ENCODE measurements at regions not wholly inside any gene's neighbourhood (a gene's known extent, or its start where the extent isn't known, plus 50 kb on each side); places are given as distances from the start of the nearest gene placed in this dataset.

DNA sequence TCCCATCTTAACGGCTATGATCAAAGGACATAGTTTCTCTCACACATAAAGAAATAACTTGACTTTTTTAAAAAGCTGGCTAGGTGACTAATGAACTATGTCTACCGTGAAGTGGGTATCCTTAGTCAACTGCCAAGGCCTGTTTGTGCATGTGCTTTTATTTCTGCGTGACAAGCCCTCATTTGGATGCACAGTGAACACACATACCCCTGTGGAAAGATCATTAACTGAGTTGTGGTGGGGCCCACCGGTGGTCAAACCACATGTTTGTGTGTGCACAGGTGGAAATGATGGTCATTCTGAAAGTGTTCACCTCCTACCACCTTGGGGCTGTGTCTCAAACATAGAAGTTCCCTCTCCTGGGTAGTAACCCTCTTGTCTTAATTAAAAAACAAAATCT, 256.1 kb upstream of the SALL1 start:
- no peak for DNase-seq

DNA sequence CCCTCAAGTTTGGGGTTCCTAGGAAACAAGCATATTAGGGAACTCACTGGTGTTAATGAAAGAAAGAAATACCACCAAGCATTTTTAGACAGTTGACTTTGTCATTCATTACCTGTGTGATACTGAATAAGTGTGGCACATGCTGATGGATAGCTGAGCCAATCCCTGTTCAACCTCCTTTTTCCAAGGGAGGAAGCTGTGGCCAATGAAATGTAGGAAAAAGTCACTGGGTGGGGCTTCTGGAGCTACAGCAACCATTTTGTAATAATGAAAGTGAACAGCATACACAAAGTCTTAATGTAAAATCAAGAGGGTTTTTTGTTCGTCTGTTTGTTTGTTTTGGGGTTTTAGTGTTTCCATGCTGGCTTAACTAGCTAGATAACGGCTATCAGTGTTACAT, 254.3 kb upstream of the SALL1 start:
- no peak for DNase-seq

DNA sequence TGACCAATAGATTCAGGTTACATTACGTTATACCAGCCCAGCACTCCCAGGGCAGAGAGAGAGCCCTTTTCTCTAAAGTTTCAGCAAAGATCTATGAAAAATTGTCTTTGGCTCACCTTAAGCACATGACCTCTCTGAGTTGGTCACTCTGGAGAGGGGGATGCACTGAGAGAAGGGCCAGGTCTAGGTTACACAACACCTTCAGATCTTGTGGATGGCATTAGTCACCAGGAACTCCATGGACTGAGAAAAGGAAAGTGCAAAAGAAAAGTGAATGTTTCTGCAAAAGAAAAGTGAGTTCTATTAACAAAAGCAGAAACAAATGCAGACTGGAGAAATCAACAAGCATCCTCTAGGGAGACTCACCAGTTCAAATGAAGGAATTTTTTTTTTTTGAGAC, 253.3 kb upstream of the SALL1 start:
- DNase-seq = no peak

DNA sequence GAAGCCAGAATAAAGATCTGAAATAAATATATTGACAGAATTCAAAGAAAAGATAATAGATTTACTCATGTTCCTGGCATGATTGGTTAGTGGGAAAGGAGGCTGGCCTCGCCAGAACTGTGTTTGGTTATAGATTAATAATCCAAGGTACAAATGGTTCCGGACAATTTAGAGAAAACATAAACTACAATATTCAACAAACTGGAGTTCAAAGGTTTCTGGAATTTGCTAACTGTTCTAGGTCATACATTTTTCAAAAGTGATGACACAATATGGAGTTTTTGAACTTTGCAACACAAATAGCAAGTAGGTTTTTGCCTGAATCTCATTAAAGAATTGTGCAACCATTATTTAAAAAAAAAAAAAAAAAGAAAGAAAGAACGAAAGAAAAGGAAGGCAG, 251.7 kb upstream of the SALL1 start:
- DNase-seq = no peak

DNA sequence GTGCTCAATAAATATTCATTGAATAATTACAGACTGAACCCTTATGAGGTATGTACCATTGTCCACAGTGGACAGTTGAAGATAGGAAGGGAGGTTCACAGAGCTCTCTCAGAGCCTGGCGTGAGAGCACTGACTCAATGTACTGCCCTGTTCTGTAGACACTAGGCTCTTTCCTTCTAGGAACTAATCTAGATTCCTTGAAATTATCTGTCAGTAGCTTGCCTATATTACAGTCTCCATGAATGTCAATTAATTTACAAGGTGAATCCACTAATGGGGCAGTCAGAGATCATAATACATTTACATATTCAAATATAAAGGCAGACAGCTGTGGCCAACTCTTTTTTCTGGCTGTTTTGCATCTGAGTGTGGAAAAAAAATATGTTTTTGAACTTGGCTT, 251.2 kb upstream of the SALL1 start:
- DNase-seq = no peak

DNA sequence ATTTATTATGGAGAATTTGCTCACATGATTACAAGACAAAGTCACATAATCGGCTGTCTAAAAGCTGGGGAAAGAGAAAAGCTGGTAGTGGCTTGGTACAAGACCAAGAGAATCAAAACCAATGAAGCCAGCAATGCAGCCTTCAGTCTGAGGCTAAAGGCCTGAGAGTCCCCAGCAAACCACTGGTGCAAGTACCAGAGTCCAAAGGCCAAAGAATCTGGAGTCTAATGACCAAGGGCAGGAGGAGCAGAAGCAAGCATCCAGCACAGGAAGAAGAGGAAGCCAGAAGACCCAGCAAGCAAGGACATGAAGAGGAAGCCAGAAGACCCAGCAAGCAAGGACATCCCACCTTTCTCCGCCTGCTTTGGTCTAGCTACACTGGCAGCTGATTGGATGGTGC, 250.6 kb upstream of the SALL1 start:
- no peak for DNase-seq

DNA sequence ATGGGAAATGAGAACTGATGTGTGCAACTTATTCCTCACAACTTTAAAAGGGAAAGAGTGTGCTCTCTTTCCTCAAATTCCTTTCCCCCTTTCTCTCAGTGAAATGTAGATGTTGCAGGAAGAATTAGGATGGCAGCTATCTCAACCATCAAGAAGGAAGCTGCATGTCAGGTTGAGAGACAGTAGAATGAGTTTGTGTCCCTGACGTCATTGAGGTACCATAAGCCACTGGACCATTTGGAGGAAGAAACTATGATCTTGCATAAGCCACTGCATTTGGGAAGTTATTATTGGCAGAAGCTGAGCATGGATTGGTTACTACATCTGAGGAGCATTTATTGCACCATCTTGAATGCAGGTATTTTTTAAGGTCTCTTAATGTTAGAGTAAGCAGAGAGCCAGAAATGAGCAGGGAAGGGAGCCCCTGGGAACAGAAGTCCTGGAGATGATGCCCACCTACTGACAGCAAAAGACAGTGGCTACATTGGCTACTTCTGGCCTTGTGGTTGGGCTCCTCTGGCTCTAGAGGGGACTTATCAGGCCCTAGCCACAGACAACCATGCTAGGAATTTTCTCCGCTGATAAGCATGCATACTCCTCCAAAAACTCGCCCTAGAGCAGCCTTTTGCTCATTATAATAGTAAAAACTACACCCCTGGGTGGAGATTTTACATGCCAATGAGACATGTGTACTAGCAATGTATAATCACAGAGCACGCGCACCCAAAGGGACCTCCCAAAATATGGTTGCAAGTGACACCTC, 249.0 kb upstream of the SALL1 start:
- no peak for DNase-seq

DNA sequence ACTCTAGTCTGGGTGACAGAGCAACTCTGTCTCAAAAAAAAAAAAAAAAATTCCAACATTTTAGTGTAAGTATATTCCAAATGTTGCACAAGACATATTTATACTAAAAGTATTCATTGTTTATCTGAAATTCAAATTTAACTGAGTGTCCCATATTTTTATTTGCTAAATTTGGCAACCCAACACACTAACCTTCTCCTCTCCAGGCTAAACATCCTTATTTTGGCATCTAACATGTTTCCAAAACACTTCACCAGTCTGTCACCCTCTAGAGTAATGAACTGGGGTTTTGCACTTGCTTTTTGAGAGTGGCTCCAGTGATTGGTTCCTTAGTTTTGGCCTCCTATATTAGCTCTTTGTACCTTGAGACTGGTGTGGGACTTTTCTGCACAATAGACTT, 243.4 kb upstream of the SALL1 start:
- no peak for DNase-seq

DNA sequence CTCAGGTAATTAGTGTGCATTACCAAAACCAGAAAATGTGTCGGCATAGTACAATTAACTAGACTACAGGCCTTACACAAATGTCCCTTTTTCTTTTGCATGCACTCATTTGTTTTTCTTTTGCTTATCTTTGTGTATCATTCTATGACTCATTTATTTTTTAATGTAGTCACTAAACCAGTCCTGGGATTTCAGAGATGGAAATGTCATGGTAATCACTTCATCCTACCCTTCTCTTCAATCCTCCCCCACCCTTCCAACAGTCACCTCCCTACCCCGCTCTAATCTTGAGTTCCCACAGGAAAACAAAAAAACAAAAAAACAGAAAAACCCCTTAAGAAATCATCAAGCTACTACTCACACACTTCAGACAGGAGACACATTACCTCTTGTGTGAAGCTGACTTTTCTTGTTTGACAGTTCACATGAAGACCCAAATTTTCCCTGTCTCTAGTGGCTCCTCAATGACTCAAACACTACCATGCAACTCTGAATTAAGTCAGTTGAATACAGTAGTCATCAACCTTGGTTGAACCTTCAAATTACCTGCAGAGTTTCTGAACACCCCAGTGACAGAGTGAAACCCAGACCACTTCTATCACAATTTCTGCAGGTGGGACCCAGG, 242.4 kb upstream of the SALL1 start:
- no peak for DNase-seq

DNA sequence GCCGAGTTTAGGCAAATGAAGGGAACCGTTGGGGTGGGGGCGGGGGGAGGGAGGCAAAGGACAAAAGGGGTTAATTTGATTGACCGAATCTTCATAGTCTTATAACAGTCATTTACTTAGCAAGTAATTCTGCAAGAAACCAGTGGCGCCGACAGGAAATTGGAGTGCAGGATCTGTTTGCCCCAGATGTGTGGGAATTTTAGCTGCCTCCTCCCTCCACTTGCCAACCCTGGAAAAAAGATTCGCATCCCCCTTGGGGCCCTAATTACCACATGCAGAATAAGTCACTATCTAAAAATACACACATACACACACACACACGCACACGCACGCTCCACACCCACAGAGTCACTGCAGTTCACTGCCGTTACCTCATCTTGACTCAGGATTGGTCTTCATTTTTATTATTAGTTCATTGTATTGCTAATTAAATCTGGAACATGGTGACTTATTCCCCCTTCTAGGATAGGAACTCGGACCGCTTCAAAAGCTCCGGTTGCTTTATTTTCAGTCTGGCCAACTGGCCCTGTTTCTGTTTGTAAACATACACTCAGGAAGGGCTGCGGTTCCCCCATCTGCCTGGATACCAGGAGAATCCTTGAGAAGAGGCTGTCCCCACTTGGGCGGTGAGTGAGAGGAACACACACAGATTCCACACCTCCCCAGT, 241.6 kb upstream of the SALL1 start:
- no peak for DNase-seq

DNA sequence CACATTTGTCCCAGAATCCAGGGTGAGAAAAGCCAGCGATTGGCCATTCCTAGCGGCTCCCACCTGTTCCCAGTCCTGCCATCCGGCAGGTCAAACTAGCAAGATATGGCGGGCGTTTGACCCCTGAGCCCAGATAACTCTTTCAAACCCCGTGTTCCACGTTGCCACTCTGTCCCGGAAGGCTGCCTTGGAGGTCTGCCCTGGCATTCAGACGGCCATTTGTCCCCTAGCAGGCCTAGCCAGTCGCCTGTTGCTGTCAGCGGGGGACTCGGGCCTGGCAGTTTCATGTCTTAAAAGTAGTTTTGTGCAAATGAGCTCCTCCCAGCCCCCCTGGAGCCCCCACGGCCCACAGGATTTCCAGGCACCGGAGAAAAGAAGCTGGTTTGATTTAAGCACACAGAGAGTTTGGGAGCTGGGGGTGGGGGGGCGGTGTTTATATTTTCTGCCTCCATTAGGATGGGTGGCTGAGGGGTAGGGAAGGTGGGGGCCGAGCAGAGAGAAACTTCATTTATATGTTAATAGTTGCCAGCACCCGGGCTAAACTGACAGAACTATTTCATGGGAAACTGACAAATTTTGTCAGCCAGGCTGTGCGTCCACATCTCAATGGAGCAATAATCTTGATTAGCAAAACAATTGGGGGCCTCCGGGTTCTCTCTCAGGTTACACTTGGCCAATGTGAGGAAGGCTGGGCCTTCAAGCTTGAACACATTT, 240.9 kb upstream of the SALL1 start:
- no peak for DNase-seq

DNA sequence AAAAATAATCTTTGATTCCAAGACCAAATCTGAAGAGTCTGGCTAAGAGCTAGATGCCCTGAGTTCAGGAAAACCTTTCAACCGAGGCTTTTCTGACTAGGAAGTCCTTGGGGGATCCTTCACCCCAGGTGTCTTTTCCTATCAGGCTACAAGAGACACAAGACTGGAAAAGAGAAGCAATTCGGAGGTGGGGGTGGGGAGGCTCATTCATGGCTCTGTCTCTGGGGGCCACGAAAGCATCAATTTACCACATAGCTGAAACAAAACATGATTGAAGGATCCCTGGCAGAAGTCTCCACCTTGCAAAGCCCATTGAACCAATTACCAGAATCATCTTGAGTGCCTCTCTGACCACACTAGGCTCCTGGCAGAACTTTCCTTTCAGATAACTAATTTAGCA, 239.8 kb upstream of the SALL1 start:
- DNase-seq = no peak

DNA sequence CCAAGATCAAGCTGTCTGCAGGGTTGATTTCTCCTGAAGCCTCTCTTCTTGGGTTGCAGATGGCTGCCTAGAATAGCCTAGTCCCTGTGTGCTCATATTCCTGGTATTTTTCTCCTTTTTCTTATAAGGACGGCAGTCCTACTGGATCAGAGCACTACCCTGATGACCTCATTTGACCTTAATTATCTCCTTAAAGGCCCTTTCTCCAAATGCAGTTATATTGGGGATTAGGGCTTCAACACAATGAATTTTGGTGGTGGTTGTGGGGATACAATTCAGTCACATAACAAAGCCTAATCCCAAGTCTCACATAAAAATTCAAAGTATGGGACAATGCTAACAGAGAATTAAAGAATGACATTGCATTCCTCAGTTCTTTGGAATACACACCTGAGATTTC, 238.8 kb upstream of the SALL1 start:
- no peak for DNase-seq

DNA sequence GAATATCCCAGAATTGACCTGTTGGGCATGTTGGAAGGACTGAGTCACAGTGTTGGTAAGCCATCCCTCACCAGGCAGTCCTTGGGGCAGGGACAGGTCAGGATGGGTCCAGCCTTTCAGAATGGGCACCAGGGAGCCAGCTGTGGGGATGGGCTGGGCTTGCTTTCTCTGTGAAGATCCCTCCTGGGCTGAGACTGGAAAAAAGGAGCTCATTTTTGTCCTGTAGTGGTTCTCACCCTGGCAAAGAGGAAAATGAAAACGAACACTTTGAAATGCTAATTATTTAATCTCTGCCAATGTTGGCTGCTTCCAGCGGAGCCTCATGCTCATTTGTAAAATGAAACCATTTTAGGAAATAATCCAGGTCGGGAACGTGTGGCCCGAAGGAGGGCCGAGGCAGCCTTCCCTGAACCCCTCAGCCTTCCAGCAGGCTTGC, 237.5 kb upstream of the SALL1 start:
- DNase-seq = no peak

DNA sequence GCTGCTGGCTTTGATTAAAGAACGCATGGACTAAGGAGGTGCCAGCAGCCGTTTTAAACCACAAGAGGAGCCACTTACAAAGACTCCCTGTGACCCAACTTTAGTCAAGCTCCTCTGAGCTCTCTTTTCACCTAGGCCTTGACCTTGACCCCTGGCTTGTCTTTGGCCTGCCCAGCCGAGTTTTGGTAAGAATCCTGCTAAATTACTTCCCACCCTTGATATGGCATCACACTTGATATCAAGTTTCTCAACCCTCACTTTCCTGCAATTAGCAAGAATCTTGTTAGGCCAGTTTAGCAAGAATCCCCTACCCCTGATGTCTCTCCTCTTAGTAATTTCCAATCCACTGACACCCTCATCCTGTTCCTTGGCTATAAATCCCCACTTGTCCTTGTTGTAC, 232.8 kb upstream of the SALL1 start:
- DNase-seq = no peak

DNA sequence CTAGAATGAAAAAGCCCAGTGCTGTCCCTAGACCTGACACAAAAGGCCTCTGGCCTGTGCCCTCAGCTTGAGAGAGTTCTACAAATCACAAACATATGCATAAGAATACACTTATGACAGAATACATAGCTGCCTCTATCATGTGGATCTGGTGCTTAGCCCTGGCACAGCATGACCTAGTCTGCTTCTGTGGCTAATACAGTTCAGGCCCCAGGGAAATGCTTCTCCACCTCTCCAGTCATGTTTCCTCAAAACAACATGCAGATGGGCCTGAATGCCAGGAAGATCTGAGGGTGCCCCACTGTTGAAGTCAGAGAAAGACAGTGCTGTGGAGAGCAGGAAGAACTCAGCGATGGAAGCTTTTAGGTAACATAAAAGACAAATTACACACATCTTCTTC, 231.9 kb upstream of the SALL1 start:
- no peak for DNase-seq

DNA sequence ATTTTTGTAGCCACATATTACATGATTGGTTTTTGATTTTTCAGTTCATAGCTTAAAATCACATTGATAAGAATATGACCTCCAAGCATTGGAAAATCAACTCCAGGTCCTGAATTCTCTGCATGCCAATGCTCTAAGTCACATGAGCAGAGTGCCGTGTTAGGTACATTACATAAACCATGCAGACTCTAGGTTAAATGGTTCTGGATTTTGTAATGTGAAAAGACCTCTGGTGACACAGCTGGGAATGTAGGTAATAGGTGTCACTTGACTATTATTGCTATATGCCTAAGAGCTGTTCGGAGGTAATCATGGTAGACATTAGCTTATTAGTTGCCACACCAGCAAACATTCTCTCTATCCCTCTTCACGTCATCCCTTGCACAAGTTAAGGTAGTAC, 231.1 kb upstream of the SALL1 start:
- DNase-seq = no peak

DNA sequence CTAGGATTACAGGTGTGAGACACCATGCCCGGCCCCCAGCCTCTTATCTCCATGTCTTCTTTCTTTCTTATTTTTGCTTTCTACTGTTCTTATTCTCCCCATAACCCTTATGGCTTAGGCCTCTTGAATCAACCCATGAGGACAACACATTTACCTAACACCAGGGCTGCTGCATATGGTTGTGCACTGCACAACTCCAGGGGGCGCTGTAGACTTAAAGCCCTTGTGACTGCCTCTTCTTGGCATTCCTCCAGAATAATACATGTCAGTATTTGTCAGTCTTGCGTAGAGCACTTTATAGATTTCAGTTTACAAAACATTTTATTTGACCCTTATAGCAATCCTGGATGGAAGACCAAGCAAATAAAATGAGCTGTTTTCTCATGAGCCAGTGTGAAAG, 225.0 kb upstream of the SALL1 start:
- DNase-seq = no peak

DNA sequence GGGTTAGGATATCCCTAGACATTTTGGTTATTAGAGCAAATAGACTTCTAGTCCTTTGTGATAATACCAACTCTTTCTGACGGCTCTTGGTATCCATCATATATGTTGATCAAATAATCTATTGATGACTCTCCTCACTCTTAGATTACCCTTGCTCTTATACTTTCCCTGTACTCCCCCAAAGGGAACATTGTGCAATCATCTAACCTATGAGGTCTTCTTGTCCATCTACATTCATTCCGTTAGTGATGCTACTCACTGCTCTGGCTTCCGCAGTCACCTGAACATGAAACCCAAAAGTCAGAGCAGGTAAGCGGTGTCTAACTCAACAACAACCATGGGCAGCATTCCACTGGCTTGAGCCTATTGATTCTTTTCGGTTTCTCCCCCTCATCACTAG, 223.7 kb upstream of the SALL1 start:
- no peak for DNase-seq

DNA sequence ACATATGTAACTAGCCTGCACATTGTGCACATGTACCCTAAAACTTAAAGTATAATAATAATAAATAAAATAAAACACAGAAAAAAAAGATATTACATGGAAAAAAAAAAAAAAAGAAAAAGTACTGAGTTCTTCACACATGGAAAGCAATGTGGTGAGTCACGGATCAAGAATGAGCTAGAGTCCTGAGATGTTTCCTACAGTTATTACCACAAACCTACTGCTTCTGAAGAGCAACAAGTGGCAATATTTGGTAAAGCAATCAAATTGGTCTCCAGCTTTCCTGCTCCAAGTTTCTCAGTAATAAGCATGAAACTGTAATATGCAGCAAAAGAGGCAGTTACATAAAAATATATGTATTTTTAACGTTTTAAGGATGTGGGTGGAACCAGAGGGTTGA, 223.3 kb upstream of the SALL1 start:
- DNase-seq = no peak

DNA sequence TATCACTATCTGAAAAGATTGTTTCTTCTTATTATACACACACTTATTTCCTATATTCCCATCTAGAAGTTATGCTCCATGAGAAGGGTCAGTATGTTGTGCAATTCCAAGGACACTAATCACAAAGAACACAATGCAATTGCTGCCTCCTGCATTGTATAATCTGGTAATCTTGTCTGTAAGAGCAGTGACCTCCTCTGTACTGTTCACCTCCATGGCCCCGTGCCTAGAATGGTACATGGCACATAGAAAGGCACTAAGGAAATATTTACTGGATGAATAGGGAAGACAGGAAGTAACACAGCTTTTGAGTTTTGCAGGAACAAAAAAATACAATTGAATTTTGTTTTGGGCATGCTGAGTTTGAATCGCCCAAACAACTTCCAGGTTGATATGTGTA, 214.6 kb upstream of the SALL1 start:
- no peak for DNase-seq

DNA sequence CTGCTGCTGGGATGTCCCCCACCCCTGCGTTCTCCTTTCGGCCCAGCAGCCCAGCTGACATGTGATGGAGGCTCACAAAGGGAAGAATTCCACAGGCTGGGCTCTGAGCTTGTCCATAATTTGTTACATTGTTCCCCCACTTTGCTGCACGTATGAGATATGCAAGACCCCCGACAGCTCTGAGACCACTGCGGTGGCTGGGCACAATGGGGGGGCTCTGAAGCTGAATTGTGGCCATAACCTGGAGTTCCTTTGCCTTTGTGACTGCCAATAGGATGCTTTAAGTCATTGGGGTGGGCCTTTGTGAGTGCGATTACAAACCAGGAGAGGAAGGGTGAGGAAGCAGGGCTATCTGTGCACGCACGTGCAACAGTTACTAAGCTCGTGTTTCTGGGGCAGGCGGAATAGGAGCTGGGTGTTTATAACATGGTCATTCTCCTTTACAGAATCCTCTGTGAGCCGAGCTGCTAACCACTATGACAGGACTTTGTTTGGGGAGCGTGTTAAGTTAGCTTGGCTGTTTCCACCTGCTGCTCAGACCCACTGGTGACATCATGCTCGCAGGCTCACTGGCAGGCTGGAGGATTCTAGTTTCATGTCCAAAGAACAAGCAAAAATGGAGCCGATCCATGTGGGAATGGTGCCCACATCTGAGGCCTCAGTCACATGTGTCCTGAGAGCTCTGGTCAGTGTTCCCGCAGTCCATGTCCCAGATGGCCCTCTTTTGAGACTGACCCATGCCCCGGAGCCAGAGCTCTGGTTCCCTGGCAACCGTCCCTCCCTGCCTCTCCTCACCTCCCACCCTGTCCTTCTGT, 208.3 kb upstream of the SALL1 start:
- DNase-seq = no peak

DNA sequence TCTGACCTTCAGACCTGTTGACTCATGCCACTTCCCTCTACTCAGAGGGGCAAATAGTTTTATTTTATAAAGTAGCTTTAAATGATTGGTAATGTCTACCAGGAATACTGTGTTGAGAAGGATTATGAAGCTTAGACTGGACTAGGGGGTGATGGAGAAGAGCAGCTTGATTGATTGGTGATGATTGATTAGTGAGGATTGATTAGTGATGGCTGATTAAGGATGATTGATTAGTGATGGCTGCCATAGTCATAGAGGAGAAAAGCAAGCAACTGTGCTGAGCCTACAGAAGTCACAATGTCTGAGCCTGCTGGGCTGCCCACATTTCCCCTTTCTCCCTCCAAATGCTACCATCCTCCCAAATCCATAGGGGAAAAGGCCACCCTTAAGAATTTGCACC, 206.8 kb upstream of the SALL1 start:
- DNase-seq = no peak
